ENCODE measurements at regions not wholly inside any gene's neighbourhood (a gene's known extent, or its start where the extent isn't known, plus 50 kb on each side); places are given as distances from the start of the nearest gene placed in this dataset.

DNA sequence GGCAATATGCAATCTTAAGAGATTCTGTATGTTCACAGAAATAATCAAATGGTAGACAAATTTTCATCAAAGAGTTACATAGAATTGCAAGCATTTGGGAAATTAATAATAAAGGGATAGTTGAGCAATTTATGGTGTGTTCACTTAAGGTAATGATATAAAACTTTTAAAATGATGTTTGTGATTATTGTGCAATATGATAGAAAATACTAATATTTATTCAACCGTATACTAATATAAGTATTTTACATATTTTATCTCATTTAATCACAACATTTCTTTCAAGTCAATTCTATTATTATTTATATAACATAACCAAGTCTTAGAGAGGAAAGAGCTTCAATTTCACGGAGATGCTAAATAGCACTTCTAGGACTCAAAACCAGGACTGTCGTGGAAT, 716.8 kb upstream of the MIR17HG start:
- DNase-seq (ENCODE audit: low spot score) (no peak), ATAC-seq (ENCODE audit: insufficient number of reproducible peaks, low FRiP score, low read depth) (no peak)
- no peaks in the 10 kb centered on the region for H3K27me3 ChIP-seq (replicated peaks; ENCODE audit: insufficient read depth)
- TF ChIP-seq, protein P1, sequence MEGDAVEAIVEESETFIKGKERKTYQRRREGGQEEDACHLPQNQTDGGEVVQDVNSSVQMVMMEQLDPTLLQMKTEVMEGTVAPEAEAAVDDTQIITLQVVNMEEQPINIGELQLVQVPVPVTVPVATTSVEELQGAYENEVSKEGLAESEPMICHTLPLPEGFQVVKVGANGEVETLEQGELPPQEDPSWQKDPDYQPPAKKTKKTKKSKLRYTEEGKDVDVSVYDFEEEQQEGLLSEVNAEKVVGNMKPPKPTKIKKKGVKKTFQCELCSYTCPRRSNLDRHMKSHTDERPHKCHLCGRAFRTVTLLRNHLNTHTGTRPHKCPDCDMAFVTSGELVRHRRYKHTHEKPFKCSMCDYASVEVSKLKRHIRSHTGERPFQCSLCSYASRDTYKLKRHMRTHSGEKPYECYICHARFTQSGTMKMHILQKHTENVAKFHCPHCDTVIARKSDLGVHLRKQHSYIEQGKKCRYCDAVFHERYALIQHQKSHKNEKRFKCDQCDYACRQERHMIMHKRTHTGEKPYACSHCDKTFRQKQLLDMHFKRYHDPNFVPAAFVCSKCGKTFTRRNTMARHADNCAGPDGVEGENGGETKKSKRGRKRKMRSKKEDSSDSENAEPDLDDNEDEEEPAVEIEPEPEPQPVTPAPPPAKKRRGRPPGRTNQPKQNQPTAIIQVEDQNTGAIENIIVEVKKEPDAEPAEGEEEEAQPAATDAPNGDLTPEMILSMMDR (IDR thresholded peaks at IDR 0.05) = no peak
- H3K27ac ChIP-seq = no peak overlapping the region
- H3K4me1 ChIP-seq (ENCODE audit: control insufficient read depth in 1 of 2, low read depth in 2 of 2) = no peaks in the 10 kb centered on the region
- H3K4me3 ChIP-seq = no peak overlapping the region
- no peaks in the 10 kb centered on the region for H3K36me3 ChIP-seq
- no peaks in the 10 kb centered on the region for H3K9me3 ChIP-seq

- Histone ChIP-seq H3K9me3 (no peaks in the 10 kb centered on the region), H3K4me3 (no peak overlapping the region), H3K27me3 (replicated peaks; ENCODE audit: insufficient read depth) (no peaks in the 10 kb centered on the region), H3K4me1 (ENCODE audit: control insufficient read depth in 1 of 2, low read depth in 2 of 2) (no peaks in the 10 kb centered on the region), H3K36me3 (no peaks in the 10 kb centered on the region), H3K27ac (no peak overlapping the region)
- TF ChIP-seq, protein P1 (IDR thresholded peaks at IDR 0.05) = no peak
- DNase-seq (ENCODE audit: low spot score) (no peak), ATAC-seq (ENCODE audit: insufficient number of reproducible peaks, low FRiP score, low read depth) (no peak)
Measured at GRCh38 chr13:90632184-90632583, 715.3 kb upstream of the MIR17HG start.

DNA sequence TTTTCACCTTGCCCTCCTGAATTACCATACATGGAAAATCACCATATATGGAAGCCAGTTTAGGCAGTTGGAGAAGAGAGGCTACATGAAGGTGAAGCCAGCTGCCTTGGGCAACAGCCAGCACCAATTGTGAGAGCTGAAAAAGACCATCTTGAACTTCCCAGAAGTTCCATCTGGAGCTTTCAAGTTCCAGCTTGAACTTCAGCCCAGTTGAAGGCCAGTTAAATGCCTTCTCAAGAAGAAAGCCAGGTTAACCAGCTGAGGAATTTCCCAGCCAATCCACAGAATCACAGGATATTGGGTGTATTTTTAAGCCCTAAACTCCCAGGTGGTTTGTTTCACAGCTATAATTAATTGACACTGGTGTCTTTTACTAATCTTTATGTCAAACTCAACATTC, 713.6 kb upstream of the MIR17HG start:
- DNase-seq (ENCODE audit: low spot score) (no peak), ATAC-seq (ENCODE audit: insufficient number of reproducible peaks, low FRiP score, low read depth) (no peak)
- Histone ChIP-seq H3K36me3 (no peaks in the 10 kb centered on the region), H3K27ac (no peak overlapping the region), H3K27me3 (replicated peaks; ENCODE audit: insufficient read depth) (no peaks in the 10 kb centered on the region), H3K4me1 (ENCODE audit: control insufficient read depth in 1 of 2, low read depth in 2 of 2) (no peaks in the 10 kb centered on the region), H3K4me3 (no peak overlapping the region), H3K9me3 (no peaks in the 10 kb centered on the region)
- TF ChIP-seq, protein P1 (IDR thresholded peaks at IDR 0.05) = no peak

DNA sequence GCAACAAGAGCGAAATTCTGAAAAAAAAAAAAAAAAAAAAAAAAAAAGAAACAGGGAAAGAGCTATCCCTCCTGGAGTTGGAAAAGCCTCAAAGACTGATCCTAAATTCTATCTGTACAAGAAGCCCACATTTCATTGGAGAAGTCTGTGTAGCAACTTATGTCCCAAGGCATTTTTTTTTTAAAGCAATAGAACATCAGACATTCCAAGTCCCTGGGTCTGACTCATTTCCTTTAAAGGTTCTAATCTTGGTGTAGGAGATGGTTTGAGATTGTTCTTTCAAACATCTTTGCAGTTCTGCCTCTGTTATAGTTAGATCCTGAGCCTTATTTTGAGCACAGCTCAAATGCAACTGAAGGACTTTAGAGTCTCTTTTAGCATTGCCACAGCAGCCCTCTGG, 706.5 kb upstream of the MIR17HG start:
- no peaks in the 10 kb centered on the region for H3K4me1 ChIP-seq (ENCODE audit: control insufficient read depth in 1 of 2, low read depth in 2 of 2)
- no peak for ATAC-seq (ENCODE audit: insufficient number of reproducible peaks, low FRiP score, low read depth)
- no peak overlapping the region for H3K4me3 ChIP-seq
- TF ChIP-seq, protein P1 (IDR thresholded peaks at IDR 0.05) = no peak
- H3K27me3 ChIP-seq (replicated peaks; ENCODE audit: insufficient read depth) = no peaks in the 10 kb centered on the region
- no peaks in the 10 kb centered on the region for H3K9me3 ChIP-seq
- no peak overlapping the region for H3K27ac ChIP-seq
- DNase-seq (ENCODE audit: low spot score) = no peak
- H3K36me3 ChIP-seq = no peaks in the 10 kb centered on the region

- Histone ChIP-seq H3K4me3 (no peak overlapping the region), H3K9me3 (no peaks in the 10 kb centered on the region), H3K36me3 (no peaks in the 10 kb centered on the region), H3K4me1 (ENCODE audit: control insufficient read depth in 1 of 2, low read depth in 2 of 2) (no peaks in the 10 kb centered on the region), H3K27ac (no peak overlapping the region), H3K27me3 (replicated peaks; ENCODE audit: insufficient read depth) (no peaks in the 10 kb centered on the region)
- DNase-seq (ENCODE audit: low spot score) = no peak
- no peak for ATAC-seq (ENCODE audit: insufficient number of reproducible peaks, low FRiP score, low read depth)
- TF ChIP-seq, protein P1 (IDR thresholded peaks at IDR 0.05) = no peak
Measured at GRCh38 chr13:90641884-90642283, 705.6 kb upstream of the MIR17HG start.

Measured in thoracic aorta (tissue), 2 donors.